SK-N-SH (cell line): ENCODE measurements at regions not wholly inside any gene's neighbourhood (a gene's known extent, or its start where the extent isn't known, plus 50 kb on each side); places are given as distances from the start of the nearest gene placed in this dataset.
"Not testable (repeated sequence)": the region's sequence is repeated elsewhere in the genome, so short reads cannot be mapped to it uniquely, and the experiment has no call there.

Experiments used
- CTCF ChIA-PET: fragments of 300-600, 350-600 bp; formaldehyde crosslinking; extraction: SDS; loops from one replicate; lab custom pipeline; 2021; lab: Yijun Ruan, JAX
- POLR2A ChIA-PET: fragments of 350-600 bp; sonication (Branson Sonifier 250); formaldehyde crosslinking; extraction: SDS; loops from one replicate; lab custom pipeline; 2020; ENCODE audit warnings: antibody characterized with exemption, inconsistent platforms; lab: Yijun Ruan, JAX
- DNase-seq: peaks from one replicate; pipeline ENCODE4 v3.0.0; 2012
- H2AFZ ChIP-seq: fragments of 200-600 bp; sonication (generic); 2 replicates; pipeline ENCODE4 v1.8.1; 2016; ENCODE audit warnings: antibody characterized with exemption, mild to moderate bottlenecking, low read depth
- H3F3A ChIP-seq: fragments of 200-600 bp; sonication (generic); replicated peaks from 2 replicates; pipeline ENCODE3; 2016; ENCODE audit warnings: antibody characterized with exemption, mild to moderate bottlenecking; ENCODE audit not compliant: insufficient read depth
- H3K27ac ChIP-seq, 2 experiments: fragments of 200-500 bp in 1 of 2; fragments of 200-600 bp in 1 of 2; sonication (Bioruptor generic) in 1 of 2; sonication (generic), shearing (Covaris generic) in 1 of 2; 2 replicates each; pipeline versions ENCODE4 v1.5.1 to v1.6.1; 2014 to 2016; ENCODE audit warnings: low read depth in 2 of 2, inconsistent platforms in 1 of 2, low read length in 1 of 2, mild to moderate bottlenecking in 1 of 2, mixed read lengths in 1 of 2
- H3K27me3 ChIP-seq: fragments of 200-600 bp; sonication (generic), shearing (Covaris generic); 2 replicates; pipeline ENCODE4 v1.6.1; 2016; ENCODE audit warnings: mixed run types; ENCODE audit not compliant: insufficient read depth
- H3K36me3 ChIP-seq, 2 experiments: fragments of 200-500 bp in 1 of 2; fragments of 200-600 bp in 1 of 2; sonication (Bioruptor generic) in 1 of 2; sonication (generic) in 1 of 2; replicated peaks in 1 of 2; 2 replicates each; pipeline versions ENCODE3 to v1.5.1; 2014 to 2016; ENCODE audit warnings: low read length in 1 of 2, mild to moderate bottlenecking in 1 of 2; ENCODE audit not compliant: insufficient read depth in 2 of 2, control insufficient read depth in 1 of 2
- H3K4me1 ChIP-seq, 2 experiments: fragments of 200-500 bp in 1 of 2; fragments of 200-600 bp in 1 of 2; sonication (Bioruptor generic) in 1 of 2; sonication (generic), shearing (Covaris generic) in 1 of 2; 2 replicates each; pipeline versions ENCODE4 v1.5.1 to v1.6.1; 2014 to 2016; ENCODE audit warnings: low read depth in 1 of 2, low read length in 1 of 2, mixed run types in 1 of 2; ENCODE audit not compliant: insufficient read depth in 2 of 2, control insufficient read depth in 1 of 2
- H3K4me2 ChIP-seq: fragments of 200-600 bp; sonication (generic), shearing (Covaris generic); 2 replicates; pipeline ENCODE4 v1.6.1; 2017; ENCODE audit warnings: mixed run types
- H3K4me3 ChIP-seq, 2 experiments: fragments of 200-500 bp in 1 of 2; fragments of 200-600 bp in 1 of 2; sonication (Bioruptor generic) in 1 of 2; sonication (generic), shearing (Covaris generic) in 1 of 2; 2 replicates each; pipeline versions ENCODE4 v1.5.1 to v1.8.1; 2014 to 2016; ENCODE audit warnings: low read depth in 2 of 2, inconsistent platforms in 1 of 2, low read length in 1 of 2, mild to moderate bottlenecking in 1 of 2, mixed read lengths in 1 of 2, moderate library complexity in 1 of 2
- H3K79me2 ChIP-seq: fragments of 200-600 bp; sonication (generic); 2 replicates; pipeline ENCODE4 v1.8.1; 2017; ENCODE audit warnings: mild to moderate bottlenecking; ENCODE audit not compliant: insufficient read depth
- H3K9ac ChIP-seq: fragments of 200-600 bp; sonication (generic); 2 replicates; pipeline ENCODE4 v1.6.1; 2017; ENCODE audit warnings: mixed run types
- H3K9me2 ChIP-seq: fragments of 200-600 bp; sonication (generic); 2 replicates; pipeline ENCODE4 v1.6.1; 2017; ENCODE audit warnings: mixed run types
- H3K9me3 ChIP-seq: fragments of 200-600 bp; sonication (generic); 2 replicates; pipeline ENCODE4 v1.6.1; 2017; ENCODE audit warnings: mixed run types, mild to moderate bottlenecking, moderate library complexity
- H4K20me1 ChIP-seq: fragments of 200-600 bp; sonication (generic); 2 replicates; pipeline ENCODE4 v1.6.1; 2017; ENCODE audit warnings: mild to moderate bottlenecking, mixed run types; ENCODE audit not compliant: insufficient read depth
- SIN3A ChIP-seq: IDR thresholded peaks from 2 replicates; pipeline ENCODE4 v1.6.1; 2012; ENCODE audit warnings: low read depth, mild to moderate bottlenecking, low read length, moderate library complexity, borderline replicate concordance
- YY1 ChIP-seq: IDR thresholded peaks from 2 replicates; pipeline ENCODE4 v1.4.0; 2012; ENCODE audit warnings: low read depth, mild to moderate bottlenecking
- WGBS: methylation state at CpG from one replicate; pipeline ENCODE4 v1.1.6; 2017; ENCODE audit warnings: low lambda C conversion rate; 5-methylcytosine and 5-hydroxymethylcytosine counted together
- TF ChIP-seq, protein P1 (sequence below): IDR thresholded peaks from 2 replicates; pipeline ENCODE4 v1.6.1; 2012; ENCODE audit warnings: mild to moderate bottlenecking, low read depth, low read length, moderate library complexity
- TF ChIP-seq, protein P2 (sequence below): fragments of 150-350 bp; IDR thresholded peaks from 2 replicates; pipeline ENCODE4 v1.6.1; 2016; ENCODE audit warnings: mild to moderate bottlenecking, low read depth, low read length

DNA sequence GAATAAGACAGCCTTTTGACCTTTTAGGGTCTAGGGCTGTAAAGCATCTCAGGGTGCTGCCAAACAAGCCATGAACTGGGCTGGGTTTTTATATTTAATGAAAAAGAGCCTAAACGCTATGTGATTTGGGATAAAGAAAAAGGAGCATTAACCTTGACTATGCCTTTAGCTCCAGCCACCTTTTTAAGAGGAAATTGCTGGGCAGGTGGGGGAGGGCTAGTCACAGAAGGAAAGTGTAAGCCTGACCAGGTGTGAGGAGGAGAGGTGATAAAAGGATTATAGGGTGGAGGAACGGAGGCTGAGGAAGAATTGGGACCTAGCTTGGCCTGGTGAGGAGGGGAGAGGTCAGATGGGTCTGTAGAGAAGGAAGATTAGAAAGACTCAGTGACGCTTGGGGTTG is 1102.8 kb downstream of the OLFM4 start:
- H3K9ac ChIP-seq, H4K20me1 ChIP-seq, H2AFZ ChIP-seq, H3K9me3 ChIP-seq, POLR2A ChIA-PET, H3K27me3 ChIP-seq, H3K27ac ChIP-seq, DNase-seq, H3K4me3 ChIP-seq, CTCF ChIA-PET, H3K4me1 ChIP-seq, H3K4me2 ChIP-seq, H3K36me3 ChIP-seq, H3K9me2 ChIP-seq, H3K79me2 ChIP-seq, H3F3A ChIP-seq: not testable (repeated sequence)
- 29% methylated on average over 3 of the region's 3 CpGs for WGBS

DNA sequence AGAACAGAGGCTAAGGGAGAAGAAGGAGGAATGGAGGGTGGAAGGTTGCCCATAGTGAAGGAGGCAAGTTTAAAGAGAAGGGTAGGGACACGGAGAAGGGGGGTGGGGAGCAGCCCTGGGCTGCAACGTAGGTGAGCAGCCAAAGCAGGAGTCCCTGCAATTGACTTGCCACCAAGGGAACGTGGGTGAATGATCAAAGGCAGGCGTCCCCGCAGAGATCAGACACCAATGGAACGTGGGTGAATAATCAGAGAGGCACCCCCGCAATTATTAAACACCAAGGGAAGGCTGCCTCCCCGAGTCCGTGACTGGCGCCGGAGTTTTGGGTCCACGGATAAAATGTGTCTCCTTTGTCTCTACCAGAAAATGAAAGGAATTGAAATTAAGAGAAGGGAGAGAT is 1103.5 kb downstream of the OLFM4 start:
- H3K79me2 ChIP-seq, H3K4me1 ChIP-seq, H4K20me1 ChIP-seq, H3K9me3 ChIP-seq, H3K9me2 ChIP-seq, CTCF ChIA-PET, H2AFZ ChIP-seq, POLR2A ChIA-PET, H3K4me2 ChIP-seq, H3K36me3 ChIP-seq, H3K27ac ChIP-seq, DNase-seq, H3F3A ChIP-seq, H3K27me3 ChIP-seq, H3K9ac ChIP-seq, H3K4me3 ChIP-seq: not testable (repeated sequence)
- WGBS = 50% methylated on average over 12 of the region's 12 CpGs

DNA sequence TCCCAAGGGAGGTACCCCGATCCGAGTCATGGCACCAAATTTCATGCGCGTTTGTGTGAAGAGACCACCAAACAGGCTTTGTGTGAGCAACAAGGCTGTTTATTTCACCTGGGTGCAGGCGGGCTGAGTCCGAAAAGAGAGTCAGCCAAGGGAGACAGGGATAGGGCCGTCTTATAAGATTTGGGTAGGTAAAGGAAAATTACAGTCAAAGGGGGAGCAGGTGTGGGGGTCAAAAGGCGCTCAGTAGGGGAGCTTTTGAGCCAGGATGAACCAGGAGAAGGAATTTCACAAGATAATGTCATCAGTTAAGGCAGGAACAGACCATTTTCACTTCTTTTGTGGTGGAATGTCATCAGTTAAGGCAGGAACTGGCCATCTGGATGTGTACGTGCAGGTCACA is 1104.1 kb downstream of the OLFM4 start:
- H3K9ac ChIP-seq, H3K79me2 ChIP-seq, POLR2A ChIA-PET, CTCF ChIA-PET, H3F3A ChIP-seq, H4K20me1 ChIP-seq, H3K27ac ChIP-seq, H3K9me3 ChIP-seq, H3K27me3 ChIP-seq, H3K4me1 ChIP-seq, DNase-seq, H3K36me3 ChIP-seq, H3K9me2 ChIP-seq, H2AFZ ChIP-seq, H3K4me2 ChIP-seq, H3K4me3 ChIP-seq: not testable (repeated sequence)
- WGBS = 37% methylated on average over 9 of the region's 9 CpGs

DNA sequence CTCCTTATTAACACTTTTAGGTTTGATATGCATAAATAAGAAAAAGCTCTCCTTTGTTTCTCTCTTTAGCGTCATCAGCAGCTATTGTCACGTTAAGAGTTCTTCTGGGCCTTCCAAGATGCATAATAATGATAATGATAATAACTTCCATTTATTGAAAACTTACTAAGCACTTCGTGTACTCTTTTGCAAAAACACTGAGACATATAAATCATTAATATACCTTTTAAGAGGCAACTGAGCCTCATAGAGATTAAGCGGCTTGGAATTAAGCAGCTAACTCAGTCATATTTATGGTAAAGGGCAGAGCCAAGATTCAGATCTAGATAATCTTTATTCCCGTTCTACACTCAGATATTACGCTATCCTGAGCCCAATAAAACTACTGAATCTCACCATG is 1105.1 kb downstream of the OLFM4 start:
- 0 out of 2 replicates have a peak, but pooled peaks cover 5% of the 10 kb centered on the region for H3K9me3 ChIP-seq
- no peak overlapping the region for H3K4me2 ChIP-seq
- 12% methylated on average over 6 of the region's 6 CpGs for WGBS
- no peaks in the 10 kb centered on the region for H3K4me1 ChIP-seq
- no peaks in the 10 kb centered on the region for H3K36me3 ChIP-seq
- no peaks in the 10 kb centered on the region for H3K9me2 ChIP-seq
- CTCF ChIA-PET = no interaction called here
- no peak for DNase-seq
- no peak overlapping the region for H3K27ac ChIP-seq
- H4K20me1 ChIP-seq = no peaks in the 10 kb centered on the region
- no peak overlapping the region for H3K9ac ChIP-seq
- H3K27me3 ChIP-seq = no peaks in the 10 kb centered on the region
- H3F3A ChIP-seq = no peaks in the 10 kb centered on the region
- no peak overlapping the region for H3K4me3 ChIP-seq
- POLR2A ChIA-PET = no interaction called here
- H2AFZ ChIP-seq = no peak overlapping the region
- TF ChIP-seq SIN3A (no peak), YY1 (no peak)
- TF ChIP-seq, protein P1, sequence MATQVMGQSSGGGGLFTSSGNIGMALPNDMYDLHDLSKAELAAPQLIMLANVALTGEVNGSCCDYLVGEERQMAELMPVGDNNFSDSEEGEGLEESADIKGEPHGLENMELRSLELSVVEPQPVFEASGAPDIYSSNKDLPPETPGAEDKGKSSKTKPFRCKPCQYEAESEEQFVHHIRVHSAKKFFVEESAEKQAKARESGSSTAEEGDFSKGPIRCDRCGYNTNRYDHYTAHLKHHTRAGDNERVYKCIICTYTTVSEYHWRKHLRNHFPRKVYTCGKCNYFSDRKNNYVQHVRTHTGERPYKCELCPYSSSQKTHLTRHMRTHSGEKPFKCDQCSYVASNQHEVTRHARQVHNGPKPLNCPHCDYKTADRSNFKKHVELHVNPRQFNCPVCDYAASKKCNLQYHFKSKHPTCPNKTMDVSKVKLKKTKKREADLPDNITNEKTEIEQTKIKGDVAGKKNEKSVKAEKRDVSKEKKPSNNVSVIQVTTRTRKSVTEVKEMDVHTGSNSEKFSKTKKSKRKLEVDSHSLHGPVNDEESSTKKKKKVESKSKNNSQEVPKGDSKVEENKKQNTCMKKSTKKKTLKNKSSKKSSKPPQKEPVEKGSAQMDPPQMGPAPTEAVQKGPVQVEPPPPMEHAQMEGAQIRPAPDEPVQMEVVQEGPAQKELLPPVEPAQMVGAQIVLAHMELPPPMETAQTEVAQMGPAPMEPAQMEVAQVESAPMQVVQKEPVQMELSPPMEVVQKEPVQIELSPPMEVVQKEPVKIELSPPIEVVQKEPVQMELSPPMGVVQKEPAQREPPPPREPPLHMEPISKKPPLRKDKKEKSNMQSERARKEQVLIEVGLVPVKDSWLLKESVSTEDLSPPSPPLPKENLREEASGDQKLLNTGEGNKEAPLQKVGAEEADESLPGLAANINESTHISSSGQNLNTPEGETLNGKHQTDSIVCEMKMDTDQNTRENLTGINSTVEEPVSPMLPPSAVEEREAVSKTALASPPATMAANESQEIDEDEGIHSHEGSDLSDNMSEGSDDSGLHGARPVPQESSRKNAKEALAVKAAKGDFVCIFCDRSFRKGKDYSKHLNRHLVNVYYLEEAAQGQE = no peak
- TF ChIP-seq, protein P2, sequence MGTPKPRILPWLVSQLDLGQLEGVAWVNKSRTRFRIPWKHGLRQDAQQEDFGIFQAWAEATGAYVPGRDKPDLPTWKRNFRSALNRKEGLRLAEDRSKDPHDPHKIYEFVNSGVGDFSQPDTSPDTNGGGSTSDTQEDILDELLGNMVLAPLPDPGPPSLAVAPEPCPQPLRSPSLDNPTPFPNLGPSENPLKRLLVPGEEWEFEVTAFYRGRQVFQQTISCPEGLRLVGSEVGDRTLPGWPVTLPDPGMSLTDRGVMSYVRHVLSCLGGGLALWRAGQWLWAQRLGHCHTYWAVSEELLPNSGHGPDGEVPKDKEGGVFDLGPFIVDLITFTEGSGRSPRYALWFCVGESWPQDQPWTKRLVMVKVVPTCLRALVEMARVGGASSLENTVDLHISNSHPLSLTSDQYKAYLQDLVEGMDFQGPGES = no peak
- H3K79me2 ChIP-seq = no peaks in the 10 kb centered on the region
